SIG-M5 treated with dmso at 0.1 percent for 504 hours (cell line): ENCODE measurements at regions not wholly inside any gene's neighbourhood (a gene's known extent, or its start where the extent isn't known, plus 50 kb on each side); places are given as distances from the start of the nearest gene placed in this dataset.

Experiments
- DNase-seq: peaks from one replicate; lab custom pipeline; 2025; ENCODE audit not compliant: unreplicated experiment; lab: John Stamatoyannopoulos, UW

- DNase-seq: no peak
Observed at GRCh38 chr14:58809520-58809919, 171.8 kb downstream of the DACT1 start.

GRCh38 chr14:58812050-58812910 is 174.5 kb downstream of the DACT1 start:
- no peak for DNase-seq

DNA sequence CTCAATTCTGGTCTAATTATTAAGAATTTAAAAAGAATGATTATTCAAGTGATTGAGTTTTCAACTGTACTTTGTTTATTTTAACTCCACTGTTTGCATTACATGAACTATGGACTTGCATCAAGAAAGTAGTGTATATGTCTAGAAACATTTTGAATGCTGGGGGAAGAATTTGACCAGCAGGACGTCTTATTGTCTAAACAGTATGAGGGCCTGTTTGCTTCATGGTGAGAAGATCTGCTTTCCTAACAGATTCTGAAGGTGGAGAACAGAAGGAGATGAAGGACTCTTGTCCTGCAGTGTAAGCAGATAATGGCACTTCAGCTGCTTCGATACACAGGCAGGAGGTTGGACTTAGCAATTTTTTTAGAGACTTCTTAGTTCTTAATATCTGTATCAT is 176.0 kb downstream of the DACT1 start:
- no peak for DNase-seq

GRCh38 chr14:58814466-58814865 is 176.7 kb downstream of the DACT1 start:
- no peak for DNase-seq

GRCh38 chr14:58815161-58815701 is 177.5 kb downstream of the DACT1 start:
- DNase-seq: no peak

DNA sequence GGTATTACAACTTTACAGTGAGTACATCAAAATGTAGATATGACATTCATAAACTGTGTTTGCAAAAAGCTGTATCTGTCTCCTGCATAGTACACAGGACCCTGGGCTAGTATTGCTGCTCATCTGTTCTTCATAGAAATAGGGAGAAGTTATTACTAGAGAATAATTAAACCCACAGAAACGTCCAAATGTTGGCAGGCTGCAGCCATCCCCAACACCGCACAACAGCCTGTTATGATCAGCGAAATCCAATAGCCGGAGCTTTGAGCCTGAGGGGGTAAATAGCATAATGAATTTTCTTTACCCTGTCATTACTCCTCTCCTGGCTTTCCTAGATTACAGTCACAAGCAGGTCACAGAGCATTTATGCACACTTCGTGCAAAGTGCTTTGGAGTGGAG is 178.0 kb downstream of the DACT1 start:
- DNase-seq: no peak

GRCh38 chr14:58816416-58817115 is 178.8 kb downstream of the DACT1 start:
- no peak for DNase-seq

DNA sequence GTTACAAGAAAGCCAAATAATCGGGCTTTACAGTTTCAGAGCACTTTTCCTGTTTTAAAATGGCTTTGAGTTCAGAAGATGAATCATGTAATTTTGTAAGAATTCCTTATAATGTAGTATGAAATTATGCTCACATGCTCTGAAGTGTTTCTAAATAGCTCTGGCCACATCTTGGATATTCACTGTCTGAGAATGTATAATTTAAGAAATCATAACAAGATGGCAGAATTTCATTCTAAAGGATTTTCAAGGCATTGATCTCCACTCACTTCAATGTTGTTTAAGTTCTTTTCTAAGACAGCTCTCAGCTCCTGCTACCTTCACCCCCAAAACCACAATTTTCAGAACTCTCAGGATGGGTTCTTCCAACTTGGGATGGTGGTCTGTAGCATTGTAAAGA is 180.1 kb downstream of the DACT1 start:
- no peak for DNase-seq

DNA sequence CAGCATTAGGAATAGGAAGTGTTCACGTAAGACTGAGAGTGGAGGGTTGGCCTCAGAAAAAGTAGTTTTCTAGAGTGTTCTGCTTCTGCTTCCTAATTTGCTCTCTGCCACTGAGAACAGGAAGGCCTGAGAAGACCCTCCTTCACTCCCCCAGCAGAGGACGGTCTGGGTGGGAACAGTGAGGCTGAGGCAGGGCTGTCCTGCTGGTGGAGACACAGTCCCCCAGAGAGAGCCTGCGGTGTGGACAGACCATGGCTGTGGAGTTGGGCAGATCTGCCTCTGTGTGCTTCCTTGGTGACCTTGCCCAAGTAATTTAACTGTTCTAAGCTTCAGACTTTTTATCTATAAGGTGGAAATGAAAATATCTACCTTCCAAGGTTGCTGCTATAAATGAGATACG is 182.3 kb downstream of the DACT1 start:
- no peak for DNase-seq

DNA sequence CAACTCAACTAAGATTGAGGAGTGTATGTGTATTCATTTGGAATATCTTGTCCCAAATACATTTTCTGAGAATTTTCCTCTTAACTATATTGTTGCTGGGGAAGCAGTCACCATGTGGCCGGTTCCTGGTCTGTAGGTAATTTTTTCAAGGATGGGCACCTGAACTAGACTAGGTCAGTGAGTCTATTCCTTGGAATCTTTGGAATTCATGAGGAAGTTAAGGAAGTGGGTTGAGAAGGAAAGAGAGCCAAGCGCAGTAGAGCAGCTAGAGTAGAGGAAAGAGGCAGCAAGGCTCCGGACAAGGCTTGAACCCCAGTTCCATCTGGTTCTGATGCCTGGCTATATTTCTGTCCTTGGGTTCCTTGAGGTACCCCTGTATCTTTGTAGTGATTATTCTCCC is 183.7 kb downstream of the DACT1 start:
- no peak for DNase-seq

DNA sequence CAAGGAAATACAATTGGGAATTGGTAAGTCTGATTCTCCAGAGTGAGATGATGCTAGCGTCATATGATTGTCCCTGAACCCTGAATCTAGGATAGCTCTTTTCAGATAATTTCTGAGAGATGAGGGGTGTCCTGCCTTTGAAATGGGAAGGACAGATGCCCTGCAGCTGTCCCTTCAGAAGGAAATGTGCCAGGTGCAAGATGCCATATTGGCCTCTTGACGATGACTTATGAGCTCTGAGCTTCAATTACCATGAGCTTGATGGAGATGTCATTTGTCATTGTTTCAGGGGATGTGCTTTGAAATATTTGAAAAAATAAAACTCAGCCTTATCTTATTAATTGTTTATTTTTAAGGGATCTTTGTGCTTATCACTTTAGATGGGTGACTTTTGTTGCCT is 185.1 kb downstream of the DACT1 start:
- DNase-seq: no peak

DNA sequence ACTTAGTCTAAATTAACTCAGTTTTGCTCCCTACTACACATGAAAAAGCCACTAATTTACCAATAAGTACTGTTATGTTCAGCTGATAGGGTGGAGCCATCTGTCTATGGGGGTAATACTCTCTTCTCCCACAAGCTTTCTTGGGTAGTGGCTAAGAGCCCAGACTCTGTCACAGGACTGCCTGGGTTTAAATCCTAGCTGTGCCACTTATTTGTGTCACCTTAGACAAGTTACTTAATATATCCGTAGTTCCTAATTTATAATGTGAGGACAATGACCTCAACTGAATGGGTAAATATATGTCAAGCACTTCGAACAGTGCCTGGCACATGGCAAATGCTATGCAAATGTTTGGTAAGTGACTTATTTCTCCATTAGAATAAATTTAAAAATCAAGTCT is 185.6 kb downstream of the DACT1 start:
- no peak for DNase-seq

GRCh38 chr14:58824106-58824505 is 186.3 kb downstream of the DACT1 start:
- no peak for DNase-seq

- no peak for DNase-seq
Observed at GRCh38 chr14:58824796-58825195, 187.0 kb downstream of the DACT1 start.

DNA sequence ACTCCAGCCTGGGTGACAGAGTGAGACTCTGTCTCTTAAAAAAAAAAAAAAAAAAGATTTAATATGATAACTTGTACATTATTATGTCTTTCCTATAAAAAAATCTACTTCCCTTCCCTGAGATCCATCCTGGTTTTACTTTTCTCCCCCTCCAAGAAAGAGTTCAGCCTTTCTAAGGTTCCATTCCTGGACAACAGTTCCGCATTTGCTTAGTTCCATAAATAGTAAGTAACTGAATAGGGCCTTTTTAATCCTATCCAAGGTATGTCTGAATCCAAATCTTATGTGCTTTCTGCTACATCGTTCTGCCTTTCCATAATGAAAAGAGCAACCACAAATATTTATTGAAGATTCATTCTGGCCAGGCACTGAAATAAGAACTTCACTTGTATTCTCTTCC is 187.8 kb downstream of the DACT1 start:
- no peak for DNase-seq

GRCh38 chr14:58826845-58827686 is 189.3 kb downstream of the DACT1 start:
- no peak for DNase-seq

- no peak for DNase-seq
Observed at GRCh38 chr14:58828298-58828697, 190.5 kb downstream of the DACT1 start.

DNA sequence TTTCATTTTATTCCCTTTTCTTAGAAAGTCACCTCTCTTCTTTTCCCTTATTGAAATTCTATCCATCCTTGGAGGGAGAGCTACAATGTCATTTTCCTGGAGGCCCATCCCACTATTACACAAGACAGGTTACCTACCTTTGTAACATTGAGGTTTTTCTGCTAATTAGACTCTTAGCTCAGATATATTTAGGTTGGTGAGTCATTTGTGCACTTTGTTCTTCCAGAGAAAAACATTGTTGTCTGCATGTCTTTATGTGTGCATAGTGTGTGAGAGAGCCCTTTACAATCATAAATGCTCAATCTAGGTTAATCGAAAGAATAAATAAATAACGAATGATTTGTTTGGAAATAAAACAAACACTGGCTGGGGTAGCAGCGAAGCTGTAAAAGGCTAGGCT is 191.8 kb downstream of the DACT1 start:
- DNase-seq: no peak

DNA sequence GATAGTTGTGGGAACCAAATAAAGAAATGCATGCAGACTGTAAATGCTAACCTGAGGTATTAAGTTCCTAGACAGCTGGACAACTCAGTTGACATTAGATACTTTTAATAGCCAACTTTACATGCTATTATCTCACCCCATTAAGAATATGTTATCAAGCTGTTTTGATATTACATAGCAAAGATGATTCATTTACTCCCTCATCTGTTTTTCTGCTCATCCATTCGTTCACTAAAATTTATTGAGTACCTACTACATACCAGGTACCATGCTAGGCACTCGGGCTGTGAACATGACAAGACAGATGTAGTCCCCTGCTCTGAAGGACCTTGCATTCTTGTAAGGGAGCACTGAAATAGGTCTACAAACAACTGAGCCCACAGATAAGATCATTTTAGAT is 192.4 kb downstream of the DACT1 start:
- no peak for DNase-seq

DNA sequence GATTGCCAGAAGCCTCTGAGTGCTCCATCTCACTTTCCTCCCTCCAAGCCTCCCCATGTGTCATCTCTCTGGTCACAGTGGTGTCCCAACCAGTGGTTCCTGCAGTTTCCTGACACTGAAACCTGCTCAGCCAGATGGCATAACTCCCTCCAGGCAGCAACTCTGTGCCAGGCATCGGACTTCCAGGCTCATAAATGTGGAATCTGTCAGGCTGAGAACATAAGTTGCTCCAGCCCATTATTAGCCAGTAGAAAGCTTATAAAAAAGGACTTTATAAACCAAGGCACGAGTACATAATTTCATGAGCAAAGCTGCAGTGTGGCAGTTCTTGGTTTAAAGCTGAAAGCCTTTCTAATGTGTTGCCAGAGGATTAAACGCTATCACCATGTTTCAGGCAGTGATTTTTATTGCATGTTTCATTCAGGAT is 194.3 kb downstream of the DACT1 start:
- DNase-seq: no peak

GRCh38 chr14:58833634-58834378 is 196.0 kb downstream of the DACT1 start:
- DNase-seq: no peak
